Thymus (tissue), 11 donors: ENCODE measurements at regions not wholly inside any gene's neighbourhood (a gene's known extent, or its start where the extent isn't known, plus 50 kb on each side); places are given as distances from the start of the nearest gene placed in this dataset.
A peak's percentile ranks its signal among the peaks of the same experiment; 100 is the strongest.

Source experiments
- DNase-seq, 9 donors: peaks; one replicate each; pipeline ENCODE4 v3.0.0-alpha.2; 2013; ENCODE audit warnings: low spot score in 9 of 9, low read depth in 6 of 9, missing footprints in 1 of 9
- H3K27ac ChIP-seq, 2 donors: one replicate each; pipeline ENCODE4 v1.5.1; 2013; ENCODE audit warnings: control low read depth in 1 of 2, low read depth in 1 of 2, low read length in 1 of 2, mild to moderate bottlenecking in 1 of 2, moderate library complexity in 1 of 2
- H3K27me3 ChIP-seq, 2 donors: one replicate each; pipeline ENCODE4 v1.5.1; 2013; ENCODE audit warnings: low read length in 1 of 2; ENCODE audit not compliant: control insufficient read depth in 2 of 2, insufficient read depth in 1 of 2
- H3K36me3 ChIP-seq, 2 donors: one replicate each; pipeline ENCODE4 v1.5.1; 2013; ENCODE audit warnings: low read length in 1 of 2, mild to moderate bottlenecking in 1 of 2, moderate library complexity in 1 of 2; ENCODE audit not compliant: control insufficient read depth in 2 of 2, insufficient read depth in 2 of 2
- H3K4me1 ChIP-seq, 2 donors: one replicate each; pipeline ENCODE4 v1.5.1; 2013; ENCODE audit warnings: low read length in 2 of 2; ENCODE audit not compliant: control insufficient read depth in 2 of 2, insufficient read depth in 2 of 2
- H3K4me3 ChIP-seq, 2 donors: one replicate each; pipeline ENCODE4 v1.5.1; 2013; ENCODE audit warnings: low read length in 2 of 2, control low read depth in 1 of 2, mild to moderate bottlenecking in 1 of 2
- H3K9me3 ChIP-seq, 2 donors: one replicate each; pipeline ENCODE4 v1.5.1; 2013; ENCODE audit warnings: low read length in 1 of 2, mild to moderate bottlenecking in 1 of 2; ENCODE audit not compliant: control insufficient read depth in 2 of 2, insufficient read depth in 1 of 2
- WGBS: extraction: QIAGEN DNeasy Blood & Tissue Kit; methylation state at CpG from one replicate; pipeline ENCODE4 v1.1.7; 2013; 5-methylcytosine and 5-hydroxymethylcytosine counted together
- donor health status: healthy.

DNA sequence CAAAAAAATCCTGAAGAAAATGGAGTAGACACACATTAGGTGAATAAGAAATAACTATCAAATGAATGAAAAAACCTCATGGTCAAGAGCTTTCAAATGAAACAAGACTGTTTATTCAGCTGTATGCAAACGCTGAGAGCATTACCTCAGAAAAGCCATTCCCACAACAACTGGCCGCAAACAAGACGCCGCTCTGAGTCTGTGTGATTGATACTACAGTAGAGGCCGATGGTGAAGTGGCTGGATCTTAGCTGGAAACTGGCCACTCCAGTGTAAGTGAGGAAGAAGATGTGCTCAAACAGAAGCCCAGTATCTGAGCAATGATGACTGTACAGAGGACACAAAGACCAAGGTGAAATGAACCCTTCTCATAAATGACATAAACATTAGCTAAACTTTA lies 252.4 kb upstream of the GHITM start:
- no peaks in the 10 kb centered on the region for H3K36me3 ChIP-seq
- H3K4me3 ChIP-seq: no peak overlapping the region
- DNase-seq: no peak
- no peak overlapping the region for H3K27ac ChIP-seq
- H3K4me1 ChIP-seq: no peaks in the 10 kb centered on the region
- WGBS: 74% methylated on average over 5 of the region's 5 CpGs
- no peaks in the 10 kb centered on the region for H3K27me3 ChIP-seq
- no peaks in the 10 kb centered on the region for H3K9me3 ChIP-seq

DNA sequence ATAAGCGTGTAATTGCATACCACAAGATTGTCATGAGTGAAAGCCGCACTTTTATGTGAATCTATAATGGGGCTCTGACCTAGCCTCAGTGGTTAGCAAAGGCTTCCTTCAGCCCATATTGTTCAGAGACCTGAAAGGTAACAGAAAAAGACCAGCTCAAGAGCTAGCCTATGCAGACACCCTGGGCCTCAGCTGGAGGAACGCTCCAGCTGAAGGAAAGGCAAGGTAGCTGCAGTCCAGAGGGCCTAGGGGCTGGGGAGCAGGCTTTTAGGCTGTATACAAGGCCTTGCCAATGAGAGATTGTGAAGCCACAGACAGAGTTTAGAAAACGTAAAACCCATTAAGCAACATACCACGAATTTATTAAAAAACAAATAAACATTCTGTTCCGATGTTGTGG lies 246.6 kb upstream of the GHITM start:
- DNase-seq: no peak
- H3K4me1 ChIP-seq: no peaks in the 10 kb centered on the region
- no peak overlapping the region for H3K4me3 ChIP-seq
- WGBS: 95% methylated on average over 6 of the region's 6 CpGs
- H3K27ac ChIP-seq: no peak overlapping the region
- no peaks in the 10 kb centered on the region for H3K9me3 ChIP-seq
- H3K36me3 ChIP-seq: no peaks in the 10 kb centered on the region
- no peaks in the 10 kb centered on the region for H3K27me3 ChIP-seq

DNA sequence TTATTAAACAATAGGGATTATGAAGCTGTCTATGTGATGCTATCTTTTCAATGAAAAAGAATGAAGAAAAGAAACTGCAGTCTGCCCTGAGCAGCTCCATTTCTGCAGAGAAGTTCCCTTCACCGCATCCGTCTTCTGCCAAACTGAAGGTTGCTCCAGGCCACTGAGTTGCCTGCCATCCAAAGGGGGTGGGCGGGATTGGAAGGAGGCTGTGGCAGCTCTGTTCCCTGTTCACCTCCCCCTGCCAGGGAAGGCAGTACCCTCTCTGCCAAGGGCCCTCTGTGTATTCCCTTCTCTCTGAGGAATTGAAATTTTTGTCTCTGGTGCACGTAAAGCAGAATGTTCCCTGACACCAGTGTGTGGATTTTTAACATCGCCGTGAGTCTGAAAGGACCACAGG lies 243.1 kb upstream of the GHITM start:
- H3K4me1 ChIP-seq: no peaks in the 10 kb centered on the region
- H3K36me3 ChIP-seq: no peaks in the 10 kb centered on the region
- no peaks in the 10 kb centered on the region for H3K27me3 ChIP-seq
- H3K27ac ChIP-seq: no peak overlapping the region
- H3K9me3 ChIP-seq: no peaks in the 10 kb centered on the region
- DNase-seq: no peak
- WGBS: 97% methylated on average over 6 of the region's 6 CpGs
- H3K4me3 ChIP-seq: no peak overlapping the region

DNA sequence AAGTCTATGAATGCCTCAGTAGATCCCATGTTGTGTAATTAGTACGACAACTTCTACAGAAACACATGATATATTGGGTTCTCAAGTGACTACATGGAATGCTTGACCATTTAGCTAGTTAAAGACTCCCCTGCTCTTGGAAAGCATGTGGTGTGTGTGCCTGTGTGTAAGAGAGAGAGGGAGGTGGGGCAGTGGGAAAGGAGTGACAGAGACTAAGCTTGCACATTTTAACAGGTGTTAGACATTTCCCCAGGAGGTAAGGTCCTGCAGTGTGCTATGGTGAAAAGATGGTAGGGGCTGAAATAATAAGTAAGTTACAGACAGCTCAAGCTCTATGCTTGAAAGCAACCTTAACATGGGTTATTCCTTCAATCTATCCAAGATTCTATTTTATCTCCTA lies 241.7 kb upstream of the GHITM start:
- Histone ChIP-seq H3K27me3 (no peaks in the 10 kb centered on the region), H3K9me3 (no peaks in the 10 kb centered on the region), H3K4me3 (no peak overlapping the region), H3K27ac (no peak overlapping the region), H3K36me3 (no peaks in the 10 kb centered on the region), H3K4me1 (no peaks in the 10 kb centered on the region)
- no peak for DNase-seq
- 86% methylated on average over 1 of the region's 1 CpG for WGBS

DNA sequence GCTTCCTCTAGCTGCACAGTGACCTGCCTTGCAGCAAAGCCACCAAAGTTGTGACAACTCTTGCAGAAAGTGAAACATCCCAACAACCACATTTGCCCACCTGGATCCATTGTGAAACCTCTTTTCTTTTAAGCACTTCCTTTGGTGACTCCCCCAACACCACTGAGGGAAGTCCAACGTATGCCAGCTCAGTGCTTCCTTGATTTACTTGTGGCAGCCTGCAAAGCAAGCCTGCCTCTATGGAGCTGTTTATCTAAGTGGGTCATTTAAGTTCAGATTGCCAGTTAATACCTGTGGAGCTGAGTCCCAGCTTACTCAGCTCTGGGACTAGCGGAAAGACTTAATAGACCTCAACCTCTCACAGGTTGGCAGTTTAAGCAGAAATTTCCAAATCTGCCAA lies 230.8 kb upstream of the GHITM start:
- Histone ChIP-seq H3K4me1 (peaks cover 0 to 2% of the 10 kb centered on the region in 2 donors), H3K27me3 (no peaks in the 10 kb centered on the region), H3K27ac (no peak overlapping the region), H3K4me3 (no peak overlapping the region), H3K9me3 (no peaks in the 10 kb centered on the region), H3K36me3 (no peaks in the 10 kb centered on the region)
- DNase-seq: no peak
- 58% methylated on average over 2 of the region's 2 CpGs for WGBS

DNA sequence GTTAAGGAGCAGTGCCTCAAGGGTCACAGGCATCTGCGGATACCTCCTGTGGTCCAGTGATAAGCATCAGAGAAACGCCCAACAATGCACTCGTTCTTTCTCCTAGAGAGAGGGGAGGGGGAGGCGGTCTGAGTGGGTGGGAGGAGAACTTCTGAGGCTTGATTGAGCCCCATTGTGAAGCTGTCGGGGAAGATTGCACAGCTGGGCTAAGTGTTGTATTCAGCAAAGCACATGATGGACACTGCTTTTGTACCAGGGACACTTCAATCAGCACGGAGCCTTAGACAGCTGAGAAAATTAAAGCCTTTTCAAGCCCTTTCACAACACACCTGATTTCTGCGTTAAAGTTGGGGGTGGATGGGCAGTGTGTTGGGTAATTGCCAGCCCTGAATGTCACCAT lies 230.3 kb upstream of the GHITM start:
- peaks cover 0 to 2% of the 10 kb centered on the region in 2 donors for H3K4me1 ChIP-seq
- 49% methylated on average over 7 of the region's 7 CpGs for WGBS

DNA sequence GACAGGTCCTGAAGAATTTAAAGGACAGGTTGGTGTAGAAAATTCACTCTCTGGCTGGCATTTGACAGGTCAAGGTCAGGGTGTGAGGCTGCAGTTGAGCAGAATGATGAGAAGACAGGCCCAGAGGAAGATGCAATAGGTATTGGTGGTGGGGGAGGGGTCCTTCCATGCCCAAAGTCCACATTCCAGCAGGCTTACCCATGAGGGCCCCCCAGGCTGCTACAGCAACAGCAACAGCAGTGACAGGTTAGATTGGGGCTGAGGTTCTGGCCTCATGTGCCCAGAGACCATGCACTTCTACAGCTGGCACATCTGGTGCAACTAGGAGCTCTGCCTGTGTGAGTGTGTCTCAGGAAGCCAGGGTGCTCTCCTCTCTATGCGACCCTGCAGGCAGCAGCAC lies 223.5 kb upstream of the GHITM start:
- Histone ChIP-seq H3K4me3 (no peak overlapping the region), H3K27ac (no peak overlapping the region), H3K27me3 (no peaks in the 10 kb centered on the region), H3K36me3 (no peaks in the 10 kb centered on the region), H3K9me3 (no peaks in the 10 kb centered on the region), H3K4me1 (no peaks in the 10 kb centered on the region)
- DNase-seq: no peak
- WGBS: 62% methylated on average over 1 of the region's 1 CpG

More for the DNA sequence above, 230.3 kb upstream of the GHITM start:
- no peak overlapping the region for H3K4me3 ChIP-seq
- DNase-seq: no peak
- H3K27me3 ChIP-seq: no peaks in the 10 kb centered on the region
- no peak overlapping the region for H3K27ac ChIP-seq
- no peaks in the 10 kb centered on the region for H3K9me3 ChIP-seq
- no peaks in the 10 kb centered on the region for H3K36me3 ChIP-seq

DNA sequence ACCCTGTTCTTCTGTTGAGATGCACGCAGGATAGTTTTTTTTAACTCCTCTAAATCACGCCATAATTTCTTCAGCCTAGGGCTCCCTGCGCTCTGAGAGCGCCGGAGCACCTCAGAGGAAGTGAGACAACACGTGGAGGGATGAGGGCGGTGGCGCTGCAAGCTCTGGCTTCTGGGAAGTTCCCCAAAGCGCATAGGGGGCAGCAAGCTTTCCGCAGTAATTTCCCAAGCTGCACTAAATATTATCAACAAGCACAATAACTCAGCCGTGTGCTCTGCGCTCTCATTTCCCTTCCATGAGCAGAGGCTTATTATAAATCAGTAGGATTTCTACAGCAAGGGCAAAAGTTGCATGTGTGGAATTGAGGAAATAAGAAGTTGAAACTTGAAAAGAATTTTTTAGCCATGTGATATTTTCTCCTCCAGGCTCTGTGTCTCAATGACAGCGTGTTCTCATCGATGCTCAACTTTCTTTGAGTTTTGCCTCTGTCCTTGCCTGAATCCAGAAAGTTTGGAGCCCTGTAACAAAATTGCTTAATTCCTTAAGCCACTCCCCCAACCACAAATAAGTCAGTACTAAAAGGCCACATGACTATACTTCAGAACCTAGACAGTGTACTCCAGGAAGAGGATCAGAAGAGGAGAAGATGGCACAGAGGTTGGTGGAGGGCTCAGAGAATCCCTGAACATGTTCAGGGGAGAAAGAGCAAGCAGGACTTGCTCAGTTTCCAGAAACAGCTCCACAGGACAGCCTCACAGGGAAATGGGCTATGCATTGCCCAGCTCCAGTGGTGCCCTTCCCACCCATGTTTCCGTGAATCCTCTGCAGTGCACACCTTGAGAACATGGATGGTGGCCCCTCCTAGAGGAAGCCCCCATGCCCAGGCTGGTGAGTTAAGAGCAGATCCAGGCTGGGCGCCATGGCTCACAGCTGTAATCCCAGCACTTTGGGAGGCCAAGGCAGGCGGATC lies 221.5 kb upstream of the GHITM start:
- no peaks in the 10 kb centered on the region for H3K4me1 ChIP-seq
- peak in 3 of 9 donors; percentile 3 to 20 (median 12) for DNase-seq
- no peaks in the 10 kb centered on the region for H3K27me3 ChIP-seq
- H3K4me3 ChIP-seq: no peak overlapping the region
- H3K36me3 ChIP-seq: no peaks in the 10 kb centered on the region
- 40% methylated on average over 17 of the region's 17 CpGs for WGBS
- H3K27ac ChIP-seq: no peak overlapping the region
- no peaks in the 10 kb centered on the region for H3K9me3 ChIP-seq

DNA sequence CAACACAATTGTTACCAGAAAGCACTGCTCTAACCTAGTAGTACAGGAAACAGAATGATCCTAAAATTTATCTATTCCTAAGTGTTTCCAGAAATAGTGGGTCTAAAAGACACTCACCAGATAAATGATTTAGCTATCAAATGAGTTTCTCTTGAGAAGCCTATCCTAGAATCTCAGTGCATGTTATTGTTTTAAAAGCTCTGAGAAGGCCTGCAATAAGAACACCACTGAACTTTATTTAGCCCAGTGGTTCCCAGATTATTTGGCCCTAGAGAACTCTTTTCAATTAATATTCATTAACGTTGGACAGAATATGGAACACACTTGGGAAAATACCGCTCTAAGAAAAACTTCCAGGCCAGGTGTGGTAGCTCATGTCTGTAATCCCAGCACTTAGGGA lies 220.1 kb upstream of the GHITM start:
- no peak overlapping the region for H3K27ac ChIP-seq
- H3K9me3 ChIP-seq: no peaks in the 10 kb centered on the region
- no peaks in the 10 kb centered on the region for H3K36me3 ChIP-seq
- 96% methylated on average over 2 of the region's 2 CpGs for WGBS
- H3K4me1 ChIP-seq: no peaks in the 10 kb centered on the region
- H3K4me3 ChIP-seq: no peak overlapping the region
- no peak for DNase-seq
- H3K27me3 ChIP-seq: no peaks in the 10 kb centered on the region
